Gastrocnemius medialis (tissue), 4 donors: ENCODE measurements at regions not wholly inside any gene's neighbourhood (a gene's known extent, or its start where the extent isn't known, plus 50 kb on each side); places are given as distances from the start of the nearest gene placed in this dataset.

Experiments
- ATAC-seq, 2 donors: fragments of 150-250 bp; one replicate each; pipeline ENCODE4 v1.9.1; 2016
- DNase-seq, 2 donors: peaks; one replicate each; pipeline ENCODE4 v3.0.0-alpha.2; 2019
- H3K27ac ChIP-seq, 4 donors: fragments of 200-600 bp; sonication (generic); 1 replicate in 1 of 4; 2 replicates in 3 of 4; pipeline ENCODE4 v1.5.1; 2016 to 2018; ENCODE audit warnings: mild to moderate bottlenecking in 2 of 4, moderate library complexity in 1 of 4
- H3K27me3 ChIP-seq, 3 donors: fragments of 200-600 bp; sonication (generic) in 2 of 3; 1 replicate in 1 of 3; 2 replicates in 2 of 3; pipeline versions ENCODE4 v1.5.1 to v1.6.0; 2016 to 2019; ENCODE audit warnings: mild to moderate bottlenecking in 1 of 3, moderate library complexity in 1 of 3
- H3K36me3 ChIP-seq, 2 donors: fragments of 200-600 bp; sonication (generic) in 1 of 2; one replicate each; pipeline ENCODE4 v1.5.1; 2017 to 2018
- H3K4me1 ChIP-seq, 2 donors: fragments of 200-600 bp; sonication (generic) in 1 of 2; one replicate each; pipeline ENCODE4 v1.5.1; 2016 to 2017; ENCODE audit warnings: mild to moderate bottlenecking in 2 of 2
- H3K4me3 ChIP-seq, 4 donors: fragments of 200-600 bp; sonication (generic) in 3 of 4; 1 replicate in 1 of 4; 2 replicates in 3 of 4; pipeline ENCODE4 v1.5.1; 2016 to 2019; ENCODE audit warnings: mild to moderate bottlenecking in 2 of 4
- H3K9me3 ChIP-seq, 3 donors: fragments of 200-600 bp; sonication (generic) in 2 of 3; 1 replicate in 1 of 3; 2 replicates in 2 of 3; pipeline ENCODE4 v1.5.1; 2016 to 2019
- CTCF ChIP-seq, 5 experiments: fragments of 450-650 bp in 3 of 5; fragments of 200-600 bp in 2 of 5; sonication (generic) in 2 of 5; IDR thresholded peaks in 4 of 5; conservative IDR thresholded peaks in 1 of 5; 1 replicate in 4 of 5; 2 replicates in 1 of 5; pipeline ENCODE4 v1.5.1; 2016 to 2019; ENCODE audit warnings: antibody characterized with exemption in 5 of 5, mild to moderate bottlenecking in 3 of 5, moderate library complexity in 3 of 5
- POLR2A ChIP-seq, 2 donors: fragments of 450-650 bp; IDR thresholded peaks; one replicate each; pipeline ENCODE4 v1.6.1; 2017; ENCODE audit warnings: antibody characterized with exemption in 2 of 2, mild to moderate bottlenecking in 2 of 2, moderate library complexity in 2 of 2
- in situ Hi-C, 4 donors: fragments of 200-750 bp; cut with MboI; loops; one replicate each; pipeline versions ENCODE4 v1.15.0 to v1.8.0; 2017; ENCODE audit warnings: low sequenced_read_pairs in 4 of 4
- intact Hi-C: fragments of 100-400 bp; cut with DNase I; formaldehyde crosslinking; loops from one replicate; pipeline ENCODE4 v1.15.1; 2023; ENCODE audit warnings: low total_unique reads

- in situ Hi-C loops (no loop called here), intact Hi-C loops (no loop called here)
- no peaks in the 10 kb centered on the region for H3K27me3 ChIP-seq
- H3K4me3 ChIP-seq = no peak overlapping the region
- no peaks in the 10 kb centered on the region for H3K4me1 ChIP-seq
- H3K9me3 ChIP-seq = no peaks in the 10 kb centered on the region
- no peaks in the 10 kb centered on the region for H3K36me3 ChIP-seq
- no peak for DNase-seq
- TF ChIP-seq POLR2A (IDR thresholded peaks at IDR 0.05) (no peak), CTCF (IDR thresholded peaks at IDR 0.05 in 4 of 5, conservative IDR thresholded peaks at IDR 0.05 in 1 of 5) (no peak)
- H3K27ac ChIP-seq = no peak overlapping the region
- no peak for ATAC-seq
These were observed 291.7 kb downstream of the SMOC2 start for GRCh38 chr6:168732676-168733075.

GRCh38 chr6:168730931-168731716, 290.1 kb downstream of the SMOC2 start:
- no peak overlapping the region for H3K4me3 ChIP-seq
- no peaks in the 10 kb centered on the region for H3K27me3 ChIP-seq
- no peak for ATAC-seq
- H3K27ac ChIP-seq = no peak overlapping the region
- TF ChIP-seq CTCF (IDR thresholded peaks at IDR 0.05 in 4 of 5, conservative IDR thresholded peaks at IDR 0.05 in 1 of 5) (no peak), POLR2A (IDR thresholded peaks at IDR 0.05) (no peak)
- H3K9me3 ChIP-seq = no peaks in the 10 kb centered on the region
- no peaks in the 10 kb centered on the region for H3K4me1 ChIP-seq
- intact Hi-C loops (no loop called here), in situ Hi-C loops (no loop called here)
- no peaks in the 10 kb centered on the region for H3K36me3 ChIP-seq
- no peak for DNase-seq

GRCh38 chr6:168728056-168728455, 287.1 kb downstream of the SMOC2 start:
- intact Hi-C loops (no loop called here), in situ Hi-C loops (no loop called here)
- H3K27ac ChIP-seq = no peak overlapping the region
- no peak for TF ChIP-seq CTCF (IDR thresholded peaks at IDR 0.05 in 4 of 5, conservative IDR thresholded peaks at IDR 0.05 in 1 of 5)
- no peak for TF ChIP-seq POLR2A (IDR thresholded peaks at IDR 0.05)
- no peak overlapping the region for H3K4me3 ChIP-seq
- no peak for ATAC-seq
- no peaks in the 10 kb centered on the region for H3K36me3 ChIP-seq
- no peak for DNase-seq
- no peaks in the 10 kb centered on the region for H3K27me3 ChIP-seq
- H3K4me1 ChIP-seq = no peaks in the 10 kb centered on the region
- H3K9me3 ChIP-seq = no peaks in the 10 kb centered on the region

- Histone ChIP-seq H3K36me3 (no peaks in the 10 kb centered on the region), H3K27ac (no peak overlapping the region), H3K9me3 (no peaks in the 10 kb centered on the region), H3K4me3 (no peak overlapping the region), H3K4me1 (no peaks in the 10 kb centered on the region), H3K27me3 (no peaks in the 10 kb centered on the region)
- no peak for TF ChIP-seq POLR2A (IDR thresholded peaks at IDR 0.05)
- TF ChIP-seq CTCF (IDR thresholded peaks at IDR 0.05 in 4 of 5, conservative IDR thresholded peaks at IDR 0.05 in 1 of 5) = no peak
- ATAC-seq (no peak), DNase-seq (no peak)
- intact Hi-C loops = no loop called here
- in situ Hi-C loops = no loop called here
These were observed 285.4 kb downstream of the SMOC2 start for GRCh38 chr6:168726312-168726856.
